GM12864 (cell line): ENCODE measurements at regions not wholly inside any gene's neighbourhood (a gene's known extent, or its start where the extent isn't known, plus 50 kb on each side); places are given as distances from the start of the nearest gene placed in this dataset.

ENCODE experiments used
- DNase-seq: peaks from one replicate; pipeline ENCODE4 v3.0.0-alpha.2; 2011; ENCODE audit warnings: low read depth
- H3K4me3 ChIP-seq: 2 replicates; pipeline ENCODE4 v1.5.1; 2011; ENCODE audit warnings: mild to moderate bottlenecking, low read depth, low read length, control low read depth
- TF ChIP-seq, protein P1 (sequence below): IDR thresholded peaks from 2 replicates; pipeline ENCODE4 v1.5.1; 2011; ENCODE audit warnings: low read depth, mild to moderate bottlenecking, moderate library complexity, low read length, control low read depth, inconsistent platforms; ENCODE audit errors: missing control alignments

DNA sequence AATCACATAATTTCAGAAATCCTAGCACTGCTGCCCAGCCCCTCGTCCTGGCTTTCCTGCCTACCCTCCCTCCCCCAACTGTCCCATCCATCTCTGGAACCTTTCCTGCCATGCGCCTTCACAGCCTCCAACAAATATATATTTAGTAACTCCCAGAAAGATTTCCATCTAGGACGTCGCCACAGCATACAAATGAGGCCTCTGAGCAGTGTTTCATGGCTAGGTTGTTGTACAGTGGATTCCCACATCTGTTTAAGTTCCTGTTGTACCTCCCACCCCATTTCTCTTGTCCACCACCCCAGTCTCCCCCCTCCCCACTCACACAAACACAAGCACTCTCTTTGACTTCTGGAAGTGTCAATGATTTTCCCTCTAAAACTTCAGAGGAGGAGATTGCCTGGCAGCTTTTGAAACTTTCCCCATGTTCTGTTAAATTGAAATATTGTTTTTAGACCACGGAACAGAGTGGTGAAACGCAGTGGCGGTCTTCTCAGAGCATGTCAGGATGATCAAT lies 280.3 kb upstream of the RORA start:
- no peak for DNase-seq
- TF ChIP-seq, protein P1, sequence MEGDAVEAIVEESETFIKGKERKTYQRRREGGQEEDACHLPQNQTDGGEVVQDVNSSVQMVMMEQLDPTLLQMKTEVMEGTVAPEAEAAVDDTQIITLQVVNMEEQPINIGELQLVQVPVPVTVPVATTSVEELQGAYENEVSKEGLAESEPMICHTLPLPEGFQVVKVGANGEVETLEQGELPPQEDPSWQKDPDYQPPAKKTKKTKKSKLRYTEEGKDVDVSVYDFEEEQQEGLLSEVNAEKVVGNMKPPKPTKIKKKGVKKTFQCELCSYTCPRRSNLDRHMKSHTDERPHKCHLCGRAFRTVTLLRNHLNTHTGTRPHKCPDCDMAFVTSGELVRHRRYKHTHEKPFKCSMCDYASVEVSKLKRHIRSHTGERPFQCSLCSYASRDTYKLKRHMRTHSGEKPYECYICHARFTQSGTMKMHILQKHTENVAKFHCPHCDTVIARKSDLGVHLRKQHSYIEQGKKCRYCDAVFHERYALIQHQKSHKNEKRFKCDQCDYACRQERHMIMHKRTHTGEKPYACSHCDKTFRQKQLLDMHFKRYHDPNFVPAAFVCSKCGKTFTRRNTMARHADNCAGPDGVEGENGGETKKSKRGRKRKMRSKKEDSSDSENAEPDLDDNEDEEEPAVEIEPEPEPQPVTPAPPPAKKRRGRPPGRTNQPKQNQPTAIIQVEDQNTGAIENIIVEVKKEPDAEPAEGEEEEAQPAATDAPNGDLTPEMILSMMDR, result no peak
- no peak overlapping the region for H3K4me3 ChIP-seq

GRCh38 chr15:61503383-61503969 lies 274.4 kb upstream of the RORA start:
- no peak for DNase-seq
- H3K4me3 ChIP-seq, result no peak overlapping the region
- TF ChIP-seq, protein P1, result no peak

GRCh38 chr15:61501815-61502389 lies 272.8 kb upstream of the RORA start:
- DNase-seq, result no peak
- TF ChIP-seq, protein P1, result no peak
- no peak overlapping the region for H3K4me3 ChIP-seq

GRCh38 chr15:61500951-61501620 lies 272.0 kb upstream of the RORA start:
- DNase-seq, result no peak
- TF ChIP-seq, protein P1, result no peak
- H3K4me3 ChIP-seq, result no peak overlapping the region

DNA sequence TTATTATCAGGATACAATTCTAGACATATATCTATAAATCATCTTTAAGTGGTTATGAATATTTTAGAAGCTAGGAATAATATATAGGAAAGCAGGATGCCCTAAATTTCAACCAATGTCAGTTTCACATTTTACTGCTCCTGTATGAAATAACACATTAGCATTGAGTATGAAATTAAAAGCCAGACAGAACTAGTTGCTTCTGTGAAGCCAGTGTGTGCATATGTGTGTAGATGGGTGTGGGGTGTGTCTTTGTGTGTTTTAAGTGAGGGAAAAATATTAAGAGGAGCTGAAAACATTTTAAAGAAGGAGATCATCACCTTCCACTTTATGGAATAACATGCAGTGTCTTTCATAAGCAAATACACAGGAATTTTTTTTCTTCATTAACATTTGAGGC lies 271.4 kb upstream of the RORA start:
- H3K4me3 ChIP-seq, result no peak overlapping the region
- DNase-seq, result no peak
- TF ChIP-seq, protein P1, result no peak

DNA sequence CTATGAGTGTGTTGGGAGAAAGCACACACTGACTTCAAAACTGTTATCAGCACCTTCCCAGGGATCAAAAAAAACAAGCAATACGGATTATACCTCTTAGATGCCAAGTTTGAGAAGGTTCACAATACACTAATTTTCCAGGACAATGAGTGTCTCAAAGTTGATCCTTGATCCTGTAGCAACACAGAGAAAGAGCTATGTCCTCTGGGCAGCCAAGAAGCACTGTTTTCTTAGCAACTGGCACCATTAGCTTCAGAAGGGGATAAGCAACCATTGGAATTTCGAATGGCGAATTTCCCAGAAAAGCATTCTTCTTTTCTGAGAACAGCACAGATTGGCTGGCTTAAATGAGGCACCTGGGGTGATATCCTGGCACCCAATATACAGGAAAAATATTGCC lies 270.3 kb upstream of the RORA start:
- H3K4me3 ChIP-seq, result no peak overlapping the region
- TF ChIP-seq, protein P1, result no peak
- DNase-seq, result no peak
